ENCODE measurements at regions not wholly inside any gene's neighbourhood (a gene's known extent, or its start where the extent isn't known, plus 50 kb on each side); places are given as distances from the start of the nearest gene placed in this dataset.

DNA sequence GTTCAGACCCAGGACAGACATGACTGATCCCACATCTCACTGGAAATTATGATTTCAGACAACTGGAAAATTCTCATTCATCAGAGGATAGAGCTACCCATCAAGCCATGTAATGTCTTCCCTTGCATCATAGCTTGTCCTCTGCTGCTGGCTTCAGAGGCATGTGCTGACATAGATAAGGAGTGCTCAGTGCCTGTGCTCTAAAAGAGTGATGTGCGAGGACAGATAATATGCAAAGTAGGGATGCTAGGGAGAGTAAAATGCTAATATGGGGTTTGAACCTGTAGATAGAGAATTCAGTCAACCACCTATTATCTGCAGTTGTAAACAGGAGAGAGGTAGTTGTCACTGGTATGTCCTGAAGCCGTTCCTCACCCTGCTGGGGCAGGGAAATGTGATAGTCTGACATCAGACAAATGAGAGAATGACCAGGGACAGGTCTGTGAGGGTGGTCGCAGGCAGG is 349.7 kb upstream of the CCL2 start:
- TF ChIP-seq, protein P1, sequence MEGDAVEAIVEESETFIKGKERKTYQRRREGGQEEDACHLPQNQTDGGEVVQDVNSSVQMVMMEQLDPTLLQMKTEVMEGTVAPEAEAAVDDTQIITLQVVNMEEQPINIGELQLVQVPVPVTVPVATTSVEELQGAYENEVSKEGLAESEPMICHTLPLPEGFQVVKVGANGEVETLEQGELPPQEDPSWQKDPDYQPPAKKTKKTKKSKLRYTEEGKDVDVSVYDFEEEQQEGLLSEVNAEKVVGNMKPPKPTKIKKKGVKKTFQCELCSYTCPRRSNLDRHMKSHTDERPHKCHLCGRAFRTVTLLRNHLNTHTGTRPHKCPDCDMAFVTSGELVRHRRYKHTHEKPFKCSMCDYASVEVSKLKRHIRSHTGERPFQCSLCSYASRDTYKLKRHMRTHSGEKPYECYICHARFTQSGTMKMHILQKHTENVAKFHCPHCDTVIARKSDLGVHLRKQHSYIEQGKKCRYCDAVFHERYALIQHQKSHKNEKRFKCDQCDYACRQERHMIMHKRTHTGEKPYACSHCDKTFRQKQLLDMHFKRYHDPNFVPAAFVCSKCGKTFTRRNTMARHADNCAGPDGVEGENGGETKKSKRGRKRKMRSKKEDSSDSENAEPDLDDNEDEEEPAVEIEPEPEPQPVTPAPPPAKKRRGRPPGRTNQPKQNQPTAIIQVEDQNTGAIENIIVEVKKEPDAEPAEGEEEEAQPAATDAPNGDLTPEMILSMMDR (IDR thresholded peaks at IDR 0.05; ENCODE audit: low read depth, low read length, missing control alignments): no peak
- DNase-seq (ENCODE audit: low read depth): no peak
- H3K4me3 ChIP-seq (ENCODE audit: low read depth, low read length): no peak overlapping the region

DNA sequence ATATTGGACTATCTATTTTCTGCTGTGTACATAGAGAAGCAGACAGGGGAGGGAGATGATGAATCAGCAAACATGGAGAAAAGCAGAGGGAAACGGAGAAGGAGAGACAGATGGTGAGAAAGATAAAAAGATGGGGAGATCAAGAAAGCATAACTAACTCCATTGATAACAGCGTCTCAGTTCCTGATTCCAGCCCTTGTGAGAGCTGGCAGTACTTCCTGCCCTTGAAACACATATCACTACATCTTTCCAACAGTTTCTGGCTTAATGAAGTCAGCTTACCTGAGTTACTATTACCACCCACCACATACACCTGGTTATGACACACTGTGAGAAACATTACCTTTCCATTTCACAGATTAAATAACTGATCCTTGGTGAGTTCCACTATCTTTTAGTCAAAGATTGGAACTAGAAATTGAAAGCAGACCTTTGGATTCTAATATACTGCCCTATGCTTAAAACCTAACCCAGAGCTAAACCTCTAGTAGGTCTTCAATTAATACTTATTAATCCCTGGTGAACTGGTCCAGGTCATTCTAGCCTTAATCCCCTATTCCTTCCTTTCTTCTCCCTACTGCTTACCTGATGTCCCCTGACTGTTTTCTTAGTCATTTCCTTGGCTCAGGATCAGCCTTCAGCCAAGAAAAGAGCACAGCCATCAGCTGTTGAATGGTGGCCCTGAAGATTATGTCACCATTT is 346.6 kb upstream of the CCL2 start:
- no peak overlapping the region for H3K4me3 ChIP-seq (ENCODE audit: low read depth, low read length)
- DNase-seq (ENCODE audit: low read depth): no peak
- TF ChIP-seq, protein P1 (IDR thresholded peaks at IDR 0.05; ENCODE audit: low read depth, low read length, missing control alignments): no peak

DNA sequence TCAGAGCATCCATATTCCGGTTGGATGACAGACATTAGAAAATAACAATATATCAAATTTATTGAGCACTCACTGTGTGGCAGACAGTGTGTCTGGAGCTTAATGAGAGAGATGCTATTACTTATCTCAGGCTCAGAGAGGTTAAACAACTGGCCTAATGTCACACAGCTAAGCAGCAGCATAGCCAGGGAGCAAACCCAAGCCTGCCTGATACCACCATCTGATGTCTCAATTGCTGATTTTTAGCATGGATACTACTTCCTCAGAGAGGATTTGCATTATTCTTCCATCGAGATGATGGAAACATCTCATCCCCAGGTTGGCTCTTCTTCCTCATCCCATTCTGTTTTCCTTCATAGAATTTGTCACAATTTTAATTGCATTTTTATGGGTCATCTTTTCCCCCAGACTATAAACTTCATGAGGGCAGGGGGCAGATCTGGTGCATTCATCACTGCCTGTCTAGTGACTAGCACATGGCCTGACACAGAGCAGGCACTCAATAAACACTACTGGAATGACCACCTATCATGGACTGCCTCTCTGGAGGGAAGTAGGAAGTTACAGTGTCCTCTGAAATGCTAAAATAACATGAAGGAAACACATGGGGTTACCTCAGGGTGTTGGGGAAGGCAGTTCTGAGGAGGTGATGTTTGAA is 344.8 kb upstream of the CCL2 start:
- no peak overlapping the region for H3K4me3 ChIP-seq (ENCODE audit: low read depth, low read length)
- DNase-seq (ENCODE audit: low read depth): no peak
- TF ChIP-seq, protein P1 (IDR thresholded peaks at IDR 0.05; ENCODE audit: low read depth, low read length, missing control alignments): no peak

DNA sequence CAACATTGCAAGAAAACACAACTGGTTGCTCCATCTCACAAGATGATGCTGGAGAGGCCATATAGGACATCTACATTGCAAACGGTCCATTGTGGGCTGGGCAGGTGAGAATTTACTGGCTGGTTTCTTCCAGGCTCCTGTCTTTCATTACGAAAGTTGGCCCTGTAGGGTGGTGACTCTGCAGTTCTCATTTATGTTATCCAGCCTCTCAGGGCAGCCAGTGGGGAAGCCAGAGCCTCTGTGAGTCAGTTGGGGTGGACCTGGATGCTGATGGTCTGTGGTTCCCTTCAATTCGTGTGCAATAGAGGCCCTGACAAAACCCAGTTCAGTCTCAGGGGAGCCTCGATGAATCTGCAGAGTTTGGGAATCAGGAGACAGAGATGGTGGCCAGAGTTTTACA is 341.0 kb upstream of the CCL2 start:
- TF ChIP-seq, protein P1 (IDR thresholded peaks at IDR 0.05; ENCODE audit: low read depth, low read length, missing control alignments): no peak
- no peak overlapping the region for H3K4me3 ChIP-seq (ENCODE audit: low read depth, low read length)
- DNase-seq (ENCODE audit: low read depth): no peak

DNA sequence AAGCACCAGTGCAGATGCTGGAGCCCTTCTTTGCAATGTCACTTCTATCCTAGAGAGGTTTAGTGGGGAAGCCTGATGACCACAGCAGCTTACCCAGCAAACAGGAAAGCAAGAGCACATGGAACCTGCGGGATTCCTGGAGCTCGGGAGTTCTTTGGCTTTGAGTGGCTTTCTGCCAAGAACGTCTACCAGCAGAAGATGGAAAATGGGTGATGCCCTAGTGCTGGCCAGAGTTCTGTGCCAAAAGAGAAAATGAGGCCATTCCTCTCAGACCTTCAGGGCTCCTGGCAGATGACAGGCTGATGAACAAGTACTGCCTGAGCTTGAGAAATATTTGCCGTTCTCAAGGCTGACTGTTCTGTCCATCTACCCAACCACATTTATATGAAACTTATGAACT is 332.1 kb upstream of the CCL2 start:
- no peak overlapping the region for H3K4me3 ChIP-seq (ENCODE audit: low read depth, low read length)
- DNase-seq (ENCODE audit: low read depth): no peak
- TF ChIP-seq, protein P1 (IDR thresholded peaks at IDR 0.05; ENCODE audit: low read depth, low read length, missing control alignments): no peak

DNA sequence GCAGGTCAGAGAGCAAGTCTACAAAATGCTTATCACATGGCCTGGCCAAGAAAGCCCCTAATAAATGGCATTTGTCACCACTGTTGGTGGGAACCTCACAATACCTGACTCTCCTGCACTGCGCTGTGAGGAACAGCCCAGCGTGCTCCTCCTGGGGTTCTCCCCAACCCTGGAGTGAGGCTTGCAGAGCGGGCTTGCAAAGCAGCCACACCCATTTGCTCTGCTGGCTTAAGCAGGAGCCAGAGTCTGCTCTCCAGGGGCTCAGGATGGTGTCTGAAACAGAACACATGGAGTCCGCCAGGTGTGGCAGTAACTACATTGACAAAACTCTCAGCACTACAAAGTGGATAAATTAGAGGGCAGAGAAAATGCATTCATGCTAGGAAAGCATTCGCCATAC is 331.0 kb upstream of the CCL2 start:
- no peak for DNase-seq (ENCODE audit: low read depth)
- H3K4me3 ChIP-seq (ENCODE audit: low read depth, low read length): no peak overlapping the region
- TF ChIP-seq, protein P1 (IDR thresholded peaks at IDR 0.05; ENCODE audit: low read depth, low read length, missing control alignments): no peak

All from GM12864 (cell line).